H1 (cell line): ENCODE measurements at regions not wholly inside any gene's neighbourhood (a gene's known extent, or its start where the extent isn't known, plus 50 kb on each side); places are given as distances from the start of the nearest gene placed in this dataset.

ENCODE experiments used
- CTCF ChIA-PET: fragments of 300-600 bp; sonication (Branson Sonifier 250); formaldehyde crosslinking; loops from one replicate; lab custom pipeline; 2021; ENCODE audit not compliant: partially characterized antibody; lab: Charles Lee
- POLR2A ChIA-PET: fragments of 300-600 bp; sonication (Branson Sonifier 250); formaldehyde crosslinking; loops from one replicate; lab custom pipeline; 2021; ENCODE audit warnings: inconsistent platforms; ENCODE audit not compliant: partially characterized antibody; lab: Charles Lee
- DNase-seq, 2 experiments: peaks; one replicate each; pipeline versions ENCODE4 v3.0.0 to v3.0.0-alpha.2; 2010 to 2022; ENCODE audit warnings: low spot score in 2 of 2, low read depth in 1 of 2, mixed read lengths in 1 of 2
- FAIRE-seq: peaks from 2 replicates; lab custom pipeline; 2011; peaks lifted over from hg19 to GRCh38; lab: Jason Lieb, UNC
- H2AFZ ChIP-seq: 2 replicates; pipeline ENCODE4 v1.8.1; 2012; ENCODE audit warnings: low read length, inconsistent platforms
- H2AK5ac ChIP-seq: 2 replicates; pipeline ENCODE4 v1.6.1; 2013; ENCODE audit warnings: low read depth, low read length
- H2BK120ac ChIP-seq: replicated peaks from 2 replicates; pipeline ENCODE3; 2013; ENCODE audit warnings: low read depth, low read length, inconsistent platforms
- H2BK12ac ChIP-seq: 2 replicates; pipeline ENCODE4 v1.6.1; 2013; ENCODE audit warnings: low read depth, low read length
- H2BK15ac ChIP-seq: 2 replicates; pipeline ENCODE4 v1.6.1; 2013; ENCODE audit warnings: low read length
- H2BK20ac ChIP-seq: 2 replicates; pipeline ENCODE4 v1.6.1; 2013; ENCODE audit warnings: low read length
- H2BK5ac ChIP-seq: 2 replicates; pipeline ENCODE4 v1.6.1; 2013; ENCODE audit warnings: low read depth, low read length
- H3K14ac ChIP-seq: 2 replicates; pipeline ENCODE4 v1.6.1; 2013; ENCODE audit warnings: inconsistent platforms; ENCODE audit not compliant: insufficient read length
- H3K18ac ChIP-seq: 2 replicates; pipeline ENCODE4 v1.6.1; 2013; ENCODE audit warnings: low read length; ENCODE audit errors: extremely low read depth
- H3K23ac ChIP-seq: 2 replicates; pipeline ENCODE4 v1.6.1; 2013; ENCODE audit warnings: inconsistent platforms; ENCODE audit not compliant: insufficient read length
- H3K23me2 ChIP-seq: 2 replicates; pipeline ENCODE4 v1.6.1; 2013; ENCODE audit warnings: low read depth, low read length
- H3K27ac ChIP-seq: 2 replicates; pipeline ENCODE4 v1.6.1; 2011; ENCODE audit warnings: low read depth, low read length, inconsistent platforms
- H3K27me3 ChIP-seq, 4 experiments: replicated peaks in 1 of 4; 1 replicate in 1 of 4; 2 replicates in 3 of 4; pipeline versions ENCODE4 v1.6.1 to v1.8.1; 2011 to 2013; ENCODE audit warnings: low read length in 3 of 4, mild to moderate bottlenecking in 3 of 4, inconsistent platforms in 2 of 4, mixed read lengths in 2 of 4, moderate library complexity in 1 of 4; ENCODE audit not compliant: control insufficient read depth in 3 of 4, insufficient read depth in 3 of 4; ENCODE audit errors: extremely low read depth in 1 of 4
- H3K36me3 ChIP-seq, 4 experiments: 2 replicates each; pipeline versions ENCODE4 v1.6.1 to v1.8.1; 2011 to 2013; ENCODE audit warnings: mild to moderate bottlenecking in 4 of 4, low read length in 3 of 4, moderate library complexity in 2 of 4, control low read depth in 1 of 4, inconsistent platforms in 1 of 4; ENCODE audit not compliant: insufficient read depth in 4 of 4, control insufficient read depth in 2 of 4
- H3K4ac ChIP-seq: replicated peaks from 2 replicates; pipeline ENCODE3; 2013; ENCODE audit warnings: low read length, low read depth, mixed read lengths, inconsistent platforms; ENCODE audit not compliant: insufficient read length
- H3K4me1 ChIP-seq, 4 experiments: replicated peaks in 1 of 4; 1 replicate in 1 of 4; 2 replicates in 3 of 4; pipeline versions ENCODE4 v1.6.1 to v1.8.1; 2011 to 2013; ENCODE audit warnings: low read length in 3 of 4, inconsistent platforms in 2 of 4, mixed read lengths in 1 of 4; ENCODE audit not compliant: insufficient read depth in 4 of 4, control insufficient read depth in 3 of 4
- H3K4me2 ChIP-seq, 2 experiments: 2 replicates each; pipeline versions ENCODE4 v1.6.1 to v1.8.1; 2011 to 2013; ENCODE audit warnings: low read depth in 2 of 2, low read length in 2 of 2, control low read depth in 1 of 2, inconsistent platforms in 1 of 2, mild to moderate bottlenecking in 1 of 2; ENCODE audit not compliant: insufficient read depth in 1 of 2
- H3K4me3 ChIP-seq, 4 experiments: fragments of 200-600, 300-600 bp in 1 of 4; sonication (generic), shearing (Covaris generic), sonication (Bioruptor Twin) in 1 of 4; 2 replicates each; pipeline versions ENCODE4 v1.5.1 to v1.8.1; 2011 to 2016; ENCODE audit warnings: low read length in 4 of 4, low read depth in 3 of 4, control low read depth in 2 of 4, inconsistent platforms in 2 of 4, mild to moderate bottlenecking in 2 of 4, mixed read lengths in 1 of 4, moderate library complexity in 1 of 4; ENCODE audit not compliant: insufficient read depth in 2 of 4; ENCODE audit errors: extremely low read depth in 1 of 4
- H3K56ac ChIP-seq: replicated peaks from 2 replicates; pipeline ENCODE3; 2013; ENCODE audit warnings: low read depth, mild to moderate bottlenecking, mixed read lengths, low read length, inconsistent platforms; ENCODE audit not compliant: insufficient read length
- H3K79me1 ChIP-seq: 2 replicates; pipeline ENCODE4 v1.6.1; 2013; ENCODE audit warnings: low read depth, low read length, control low read depth
- H3K79me2 ChIP-seq, 2 experiments: 2 replicates each; pipeline versions ENCODE4 v1.6.1 to v1.8.1; 2012 to 2013; ENCODE audit warnings: low read length in 2 of 2, mild to moderate bottlenecking in 2 of 2, inconsistent platforms in 1 of 2; ENCODE audit not compliant: insufficient read depth in 2 of 2, control insufficient read depth in 1 of 2
- H3K9ac ChIP-seq, 4 experiments: replicated peaks in 1 of 4; 1 replicate in 1 of 4; 2 replicates in 3 of 4; pipeline versions ENCODE4 v1.6.1 to v1.8.1; 2011 to 2013; ENCODE audit warnings: low read depth in 3 of 4, low read length in 3 of 4, control low read depth in 2 of 4, mild to moderate bottlenecking in 2 of 4, moderate library complexity in 2 of 4, inconsistent platforms in 1 of 4; ENCODE audit errors: extremely low read depth in 1 of 4
- H3K9me3 ChIP-seq, 2 experiments: 2 replicates each; pipeline versions ENCODE4 v1.6.1 to v1.8.1; 2012 to 2013; ENCODE audit warnings: mild to moderate bottlenecking in 2 of 2, moderate library complexity in 2 of 2, control low read depth in 1 of 2, inconsistent platforms in 1 of 2, low read depth in 1 of 2, low read length in 1 of 2, mixed read lengths in 1 of 2; ENCODE audit not compliant: insufficient read depth in 2 of 2
- H4K20me1 ChIP-seq, 2 experiments: replicated peaks in 1 of 2; 2 replicates each; pipeline versions ENCODE3 to v1.8.1; 2011 to 2013; ENCODE audit warnings: inconsistent platforms in 2 of 2, low read length in 2 of 2, mild to moderate bottlenecking in 1 of 2; ENCODE audit not compliant: insufficient read depth in 2 of 2, control insufficient read depth in 1 of 2
- H4K5ac ChIP-seq: 2 replicates; pipeline ENCODE4 v1.6.1; 2013; ENCODE audit warnings: low read length, low read depth, mixed read lengths, inconsistent platforms; ENCODE audit not compliant: insufficient read length
- H4K8ac ChIP-seq: 2 replicates; pipeline ENCODE4 v1.8.0; 2013; ENCODE audit warnings: mild to moderate bottlenecking, moderate library complexity, low read length, inconsistent platforms; ENCODE audit not compliant: insufficient read depth; ENCODE audit errors: extremely low read depth
- H4K91ac ChIP-seq: replicated peaks from 2 replicates; pipeline ENCODE3; 2013; ENCODE audit warnings: low read length, mixed read lengths, inconsistent platforms; ENCODE audit not compliant: insufficient read length
- JUN ChIP-seq: IDR thresholded peaks from 2 replicates; pipeline ENCODE4 v1.6.1; 2011; ENCODE audit warnings: low read depth, mild to moderate bottlenecking, improper control_type of control experiment, low read length
- SIN3A ChIP-seq, 2 experiments: IDR thresholded peaks in 1 of 2; conservative IDR thresholded peaks in 1 of 2; 2 replicates each; pipeline ENCODE4 v1.6.1; 2011 to 2012; ENCODE audit warnings: low read length in 2 of 2, improper control_type of control experiment in 1 of 2, low read depth in 1 of 2, mild to moderate bottlenecking in 1 of 2
- WGBS, 2 experiments: shearing (Covaris generic) in 1 of 2; methylation state at CpG; one replicate each; pipeline versions ENCODE4 v1.1.6 to v1.1.7; 2013 to 2015; ENCODE audit warnings: low lambda C conversion rate in 2 of 2, mixed read lengths in 2 of 2, inconsistent platforms in 1 of 2, low coverage in 1 of 2, missing lambda C conversion rate in 1 of 2; ENCODE audit not compliant: insufficient replicate concordance in 2 of 2, insufficient coverage in 1 of 2, insufficient read length in 1 of 2; ENCODE audit errors: extremely low coverage in 1 of 2, missing lambda C conversion rate in 1 of 2; 5-methylcytosine and 5-hydroxymethylcytosine counted together

DNA sequence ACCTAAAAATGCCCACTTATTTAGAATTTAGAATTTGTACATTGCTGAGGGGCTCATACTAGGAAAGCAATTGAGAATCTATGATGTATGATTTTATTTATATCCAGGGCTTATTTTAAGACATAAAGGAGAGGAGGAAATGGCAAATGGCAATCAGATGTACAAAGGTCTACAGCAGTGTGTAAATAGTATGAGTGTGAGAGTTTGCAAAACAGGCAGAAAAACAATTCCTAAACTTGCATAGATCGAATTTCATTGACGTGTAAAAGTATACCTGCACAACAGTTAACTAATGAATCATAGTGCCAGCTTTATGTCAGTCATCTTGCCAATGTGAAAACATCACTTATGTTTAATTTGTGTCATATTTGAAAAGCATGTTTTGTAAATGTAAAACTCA lies 718.7 kb upstream of the GCFC2 start:
- DNase-seq (no peak), FAIRE-seq (no peak)
- no peak overlapping the region for H2BK20ac ChIP-seq
- peaks cover 0 to 1% (median 0%) of the 10 kb centered on the region in 4 experiments; a peak in 1 of 7 replicates for H3K27me3 ChIP-seq
- peaks cover 1% of the 10 kb centered on the region; the same call in 1 of the 2 replicates for H3K23me2 ChIP-seq
- no peaks in the 10 kb centered on the region for H3K79me2 ChIP-seq
- H4K5ac ChIP-seq = no peak overlapping the region
- no peaks in the 10 kb centered on the region for H3K79me1 ChIP-seq
- H3K27ac ChIP-seq = no peak overlapping the region
- no peak overlapping the region for H2AK5ac ChIP-seq
- H4K91ac ChIP-seq = no peak overlapping the region
- ChIA-PET CTCF (no interaction called here), POLR2A (no interaction called here)
- H2BK12ac ChIP-seq = no peak overlapping the region
- no peaks in the 10 kb centered on the region for H3K36me3 ChIP-seq
- H4K20me1 ChIP-seq = no peaks in the 10 kb centered on the region
- H2AFZ ChIP-seq = no peak overlapping the region
- no peak overlapping the region for H2BK5ac ChIP-seq
- no peak overlapping the region for H2BK120ac ChIP-seq
- no peak overlapping the region for H3K4me2 ChIP-seq
- H3K4ac ChIP-seq = no peak overlapping the region
- WGBS, 2 experiments = 89% methylated on average over 2 of the region's 2 CpGs; no CpG with 5 or more reads in 1 of the 2 experiments
- no peak overlapping the region for H3K14ac ChIP-seq
- H3K56ac ChIP-seq = no peak overlapping the region
- H2BK15ac ChIP-seq = no peak overlapping the region
- H4K8ac ChIP-seq = no peak overlapping the region
- peaks cover 0 to 4% (median 0%) of the 10 kb centered on the region in 4 experiments; a peak in 1 of 7 replicates for H3K4me1 ChIP-seq
- no peak overlapping the region for H3K9ac ChIP-seq
- H3K23ac ChIP-seq = no peak overlapping the region
- no peak overlapping the region for H3K18ac ChIP-seq
- H3K9me3 ChIP-seq = no peaks in the 10 kb centered on the region
- H3K4me3 ChIP-seq = no peak overlapping the region
- no peak for TF ChIP-seq JUN
- TF ChIP-seq SIN3A (conservative IDR thresholded peaks at IDR 0.05 in 1 of 2, IDR thresholded peaks at IDR 0.05 in 1 of 2; ENCODE audit: low read depth in 1 of 2, low read length in 2 of 2) = no peak
